Endothelial cell of umbilical vein (primary cell): ENCODE measurements at regions not wholly inside any gene's neighbourhood (a gene's known extent, or its start where the extent isn't known, plus 50 kb on each side); places are given as distances from the start of the nearest gene placed in this dataset.

ENCODE experiments used
- BruUV-seq: library from RNA; stranded (reverse); fragments of 400-500 nt; replicated peaks from 2 replicates; lab custom pipeline; 2021; lab: Mats Ljungman, UMichigan
- CTCF ChIA-PET: fragments of 300-600, 350-600 bp; sonication (Branson Sonifier 250); formaldehyde crosslinking; loops from one replicate; lab custom pipeline; 2021; ENCODE audit warnings: antibody characterized with exemption, inconsistent platforms; lab: Charles Lee
- POLR2A ChIA-PET: fragments of 300-600, 350-600 bp; sonication (Branson Sonifier 250); formaldehyde crosslinking; loops from one replicate; lab custom pipeline; 2021; ENCODE audit warnings: antibody characterized with exemption, inconsistent platforms; lab: Charles Lee
- DNase-seq: peaks from one replicate; pipeline ENCODE4 v3.0.0-alpha.2; 2011; ENCODE audit warnings: low read depth, low spot score
- FAIRE-seq: peaks from 2 replicates; lab custom pipeline; 2011; peaks lifted over from hg19 to GRCh38; lab: Jason Lieb, UNC
- H2AFZ ChIP-seq: 2 replicates; pipeline ENCODE4 v1.6.0; 2012; ENCODE audit warnings: low read depth, low read length, control low read depth, inconsistent platforms
- H3K27ac ChIP-seq: 2 replicates; pipeline ENCODE4 v1.5.1; 2011; ENCODE audit warnings: low read depth, mild to moderate bottlenecking, control low read depth, low read length, moderate library complexity; ENCODE audit not compliant: insufficient read depth
- H3K27me3 ChIP-seq, 2 experiments: 2 replicates each; pipeline versions ENCODE4 v1.6.0 to v1.6.1; 2011; ENCODE audit warnings: low read length in 2 of 2, mixed read lengths in 1 of 2; ENCODE audit not compliant: control insufficient read depth in 2 of 2, insufficient read depth in 2 of 2
- H3K36me3 ChIP-seq, 2 experiments: 2 replicates in 1 of 2; 3 replicates in 1 of 2; pipeline ENCODE4 v1.5.1; 2011; ENCODE audit warnings: low read length in 2 of 2, mild to moderate bottlenecking in 1 of 2, moderate library complexity in 1 of 2; ENCODE audit not compliant: control insufficient read depth in 2 of 2, insufficient read depth in 2 of 2; ENCODE audit errors: extremely low read depth in 1 of 2
- H3K4me1 ChIP-seq: 3 replicates; pipeline ENCODE4 v1.5.1; 2011; ENCODE audit warnings: mild to moderate bottlenecking, low read length; ENCODE audit not compliant: control insufficient read depth, insufficient read depth; ENCODE audit errors: extremely low read depth
- H3K4me2 ChIP-seq: 2 replicates; pipeline ENCODE4 v1.6.1; 2011; ENCODE audit warnings: low read length, control low read depth, mixed read lengths; ENCODE audit not compliant: insufficient read depth
- H3K4me3 ChIP-seq, 3 experiments: fragments of 200-600 bp in 1 of 3; sonication (generic), shearing (Covaris generic) in 1 of 3; replicated peaks in 1 of 3; 2 replicates each; pipeline ENCODE4 v1.5.1; 2011 to 2016; ENCODE audit warnings: control low read depth in 3 of 3, low read length in 3 of 3, mild to moderate bottlenecking in 2 of 3, inconsistent platforms in 1 of 3, low read depth in 1 of 3, moderate library complexity in 1 of 3; ENCODE audit not compliant: insufficient read depth in 1 of 3
- H3K79me2 ChIP-seq: 2 replicates; pipeline ENCODE4 v1.6.0; 2012; ENCODE audit warnings: low read length, inconsistent platforms; ENCODE audit not compliant: control insufficient read depth, insufficient read depth
- H3K9ac ChIP-seq: replicated peaks from 2 replicates; pipeline ENCODE3; 2011; ENCODE audit warnings: low read length, control low read depth; ENCODE audit not compliant: insufficient read depth; ENCODE audit errors: extremely low read depth
- H3K9me1 ChIP-seq: replicated peaks from 3 replicates; pipeline ENCODE4 v1.6.0; 2011; ENCODE audit warnings: mild to moderate bottlenecking, low read length; ENCODE audit not compliant: control insufficient read depth, insufficient read depth; ENCODE audit errors: extremely low read depth
- H3K9me3 ChIP-seq: replicated peaks from 2 replicates; pipeline ENCODE4 v1.5.1; 2012; ENCODE audit warnings: low read length, inconsistent platforms; ENCODE audit not compliant: control insufficient read depth, insufficient read depth
- H4K20me1 ChIP-seq: replicated peaks from 2 replicates; pipeline ENCODE3; 2011; ENCODE audit warnings: mild to moderate bottlenecking, low read length; ENCODE audit not compliant: control insufficient read depth, insufficient read depth; ENCODE audit errors: extremely low read depth
- EZH2 ChIP-seq: IDR thresholded peaks from 2 replicates; pipeline ENCODE4 v1.6.1; 2012; ENCODE audit warnings: borderline replicate concordance, low read depth, mild to moderate bottlenecking, moderate library complexity, low read length, inconsistent platforms; ENCODE audit not compliant: severe bottlenecking
- FOS ChIP-seq: IDR thresholded peaks from 2 replicates; pipeline ENCODE4 v1.6.1; 2011; ENCODE audit warnings: mild to moderate bottlenecking, low read length, moderate library complexity, borderline replicate concordance; ENCODE audit not compliant: insufficient read depth
- GATA2 ChIP-seq: IDR thresholded peaks from 2 replicates; pipeline ENCODE4 v1.7.0; 2011; ENCODE audit warnings: low read depth, mild to moderate bottlenecking, moderate library complexity, mixed read lengths, low read length; ENCODE audit not compliant: insufficient read length, insufficient read depth
- JUN ChIP-seq: IDR thresholded peaks from 2 replicates; pipeline ENCODE4 v1.6.1; 2011; ENCODE audit warnings: borderline replicate concordance, low read depth; ENCODE audit not compliant: insufficient read length, insufficient read depth
- MYC ChIP-seq: IDR thresholded peaks from one replicate; pipeline ENCODE4 v1.6.1; 2011; ENCODE audit warnings: mild to moderate bottlenecking, low read depth, low read length
- POLR2A ChIP-seq: IDR thresholded peaks from 2 replicates; pipeline ENCODE4 v1.6.1; 2012; ENCODE audit warnings: low read depth, mild to moderate bottlenecking, control low read depth, low read length
- POLR2AphosphoS5 ChIP-seq: IDR thresholded peaks from 2 replicates; pipeline ENCODE4 v1.6.1; 2012; ENCODE audit warnings: low read depth, mild to moderate bottlenecking, control low read depth, low read length, moderate library complexity; ENCODE audit not compliant: insufficient read depth
- dilution Hi-C: fragments of 300-500 bp; cut with MboI; formaldehyde crosslinking; loops from one replicate; pipeline ENCODE4 v1.15.0; 2019; ENCODE audit warnings: low sequenced_read_pairs; ENCODE audit not compliant: extremely low pct_ligation_motif_present
- intact Hi-C: fragments of 100-400 bp; cut with micrococcal nuclease; formaldehyde crosslinking; loops from one replicate; pipeline ENCODE4 v1.10.0; 2022
- TF ChIP-seq, protein P1 (sequence below), 2 donors: IDR thresholded peaks; 1 replicate in 1 of 2; 2 replicates in 1 of 2; pipeline ENCODE4 v1.5.1; 2011; ENCODE audit warnings: low read length in 2 of 2, mild to moderate bottlenecking in 2 of 2, moderate library complexity in 2 of 2, control low read depth in 1 of 2, inconsistent platforms in 1 of 2, low read depth in 1 of 2; ENCODE audit not compliant: insufficient read depth in 1 of 2; ENCODE audit errors: extremely low read depth in 1 of 2
- TF ChIP-seq, protein P2 (sequence below): IDR thresholded peaks from 2 replicates; pipeline ENCODE4 v1.6.1; 2011; ENCODE audit not compliant: insufficient read depth, insufficient read length

DNA sequence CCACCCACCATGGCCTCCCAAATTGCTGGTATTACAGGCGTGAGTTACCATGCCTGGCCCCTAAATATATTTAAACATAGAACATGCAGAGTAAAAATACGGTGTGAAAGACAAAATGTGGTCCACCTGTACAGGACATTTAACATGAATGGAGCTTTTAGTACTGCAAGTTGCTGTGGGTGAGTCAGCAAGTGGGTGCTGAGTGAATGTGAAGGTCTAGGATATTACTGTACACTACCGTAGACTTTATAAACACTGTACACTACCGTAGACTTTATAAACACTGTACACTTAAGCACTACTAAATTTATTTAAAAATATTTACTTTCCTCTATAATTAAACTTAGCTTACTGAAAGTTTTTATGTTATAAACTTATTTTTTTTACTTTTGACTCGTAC is 317.8 kb downstream of the PRDM9 start:
- H3K27me3 ChIP-seq = no peaks in the 10 kb centered on the region
- dilution Hi-C loops (no loop called here), intact Hi-C loops (no loop called here)
- H4K20me1 ChIP-seq = no peaks in the 10 kb centered on the region
- no peaks in the 10 kb centered on the region for H3K36me3 ChIP-seq
- no peak for FAIRE-seq
- TF ChIP-seq EZH2 (no peak), FOS (no peak), MYC (no peak), POLR2A (no peak), GATA2 (no peak), JUN (no peak), POLR2AphosphoS5 (no peak)
- TF ChIP-seq, protein P1, sequence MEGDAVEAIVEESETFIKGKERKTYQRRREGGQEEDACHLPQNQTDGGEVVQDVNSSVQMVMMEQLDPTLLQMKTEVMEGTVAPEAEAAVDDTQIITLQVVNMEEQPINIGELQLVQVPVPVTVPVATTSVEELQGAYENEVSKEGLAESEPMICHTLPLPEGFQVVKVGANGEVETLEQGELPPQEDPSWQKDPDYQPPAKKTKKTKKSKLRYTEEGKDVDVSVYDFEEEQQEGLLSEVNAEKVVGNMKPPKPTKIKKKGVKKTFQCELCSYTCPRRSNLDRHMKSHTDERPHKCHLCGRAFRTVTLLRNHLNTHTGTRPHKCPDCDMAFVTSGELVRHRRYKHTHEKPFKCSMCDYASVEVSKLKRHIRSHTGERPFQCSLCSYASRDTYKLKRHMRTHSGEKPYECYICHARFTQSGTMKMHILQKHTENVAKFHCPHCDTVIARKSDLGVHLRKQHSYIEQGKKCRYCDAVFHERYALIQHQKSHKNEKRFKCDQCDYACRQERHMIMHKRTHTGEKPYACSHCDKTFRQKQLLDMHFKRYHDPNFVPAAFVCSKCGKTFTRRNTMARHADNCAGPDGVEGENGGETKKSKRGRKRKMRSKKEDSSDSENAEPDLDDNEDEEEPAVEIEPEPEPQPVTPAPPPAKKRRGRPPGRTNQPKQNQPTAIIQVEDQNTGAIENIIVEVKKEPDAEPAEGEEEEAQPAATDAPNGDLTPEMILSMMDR (IDR thresholded peaks at IDR 0.05; ENCODE audit: extremely low read depth in 1 of 2, insufficient read depth in 1 of 2, low read depth in 1 of 2, low read length in 2 of 2) = no peak
- TF ChIP-seq, protein P2, sequence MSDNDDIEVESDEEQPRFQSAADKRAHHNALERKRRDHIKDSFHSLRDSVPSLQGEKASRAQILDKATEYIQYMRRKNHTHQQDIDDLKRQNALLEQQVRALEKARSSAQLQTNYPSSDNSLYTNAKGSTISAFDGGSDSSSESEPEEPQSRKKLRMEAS = no peak
- POLR2A ChIA-PET = no interaction called here
- CTCF ChIA-PET = no interaction called here
- H3K27ac ChIP-seq = no peak overlapping the region
- no peak for DNase-seq
- no peak overlapping the region for H2AFZ ChIP-seq
- H3K4me2 ChIP-seq = no peak overlapping the region
- H3K9me3 ChIP-seq = peaks cover 3% of the 10 kb centered on the region
- no TSS peak for BruUV-seq
- H3K4me3 ChIP-seq = no peak overlapping the region
- H3K4me1 ChIP-seq = no peaks in the 10 kb centered on the region
- no peaks in the 10 kb centered on the region for H3K79me2 ChIP-seq
- H3K9ac ChIP-seq = no peak overlapping the region
- no peaks in the 10 kb centered on the region for H3K9me1 ChIP-seq
